K562 (cell line): ENCODE measurements at regions not wholly inside any gene's neighbourhood (a gene's known extent, or its start where the extent isn't known, plus 50 kb on each side); places are given as distances from the start of the nearest gene placed in this dataset.

Source experiments
- CEBPB ChIP-seq: fragments of 450-650 bp; IDR thresholded peaks from 2 replicates; pipeline ENCODE4 v1.6.1; 2016; ENCODE audit warnings: missing genetic modification characterization, missing compliant biosample characterization
- CTCF ChIP-seq, 3 experiments: IDR thresholded peaks in 2 of 3; conservative IDR thresholded peaks in 1 of 3; 2 replicates each; pipeline ENCODE4 v1.5.1; 2011 to 2012; ENCODE audit warnings: low read length in 3 of 3, mild to moderate bottlenecking in 3 of 3, control low read depth in 2 of 3, improper control_type of control experiment in 1 of 3, inconsistent platforms in 1 of 3, low read depth in 1 of 3, mixed read lengths in 1 of 3, moderate library complexity in 1 of 3; ENCODE audit not compliant: insufficient read depth in 2 of 3
- E2F6 ChIP-seq, 2 experiments: IDR thresholded peaks; 2 replicates each; pipeline ENCODE4 v1.6.1; 2011; ENCODE audit warnings: borderline replicate concordance in 1 of 2, control low read depth in 1 of 2, low read depth in 1 of 2, low read length in 1 of 2, mild to moderate bottlenecking in 1 of 2, mixed read lengths in 1 of 2, moderate library complexity in 1 of 2; ENCODE audit not compliant: insufficient read depth in 1 of 2, insufficient read length in 1 of 2, poor library complexity in 1 of 2, severe bottlenecking in 1 of 2; ENCODE audit errors: extremely low read depth in 1 of 2
- GABPA ChIP-seq: fragments of 200-800 bp; sonication (Bioruptor generic); conservative IDR thresholded peaks from 2 replicates; pipeline ENCODE4 v1.6.1; 2016; ENCODE audit warnings: low read depth, missing genetic modification characterization, missing compliant biosample characterization
- NFATC3 ChIP-seq: fragments of 450-650 bp; IDR thresholded peaks from 2 replicates; pipeline ENCODE4 v1.6.1; 2017; ENCODE audit warnings: mild to moderate bottlenecking
- NR4A1 ChIP-seq, 2 experiments: fragments of 250-450 bp in 1 of 2; fragments of 450-650 bp in 1 of 2; sonication (Bioruptor Pico) in 1 of 2; IDR thresholded peaks; 2 replicates each; pipeline versions ENCODE4 v1.4.0 to v1.6.1; 2016 to 2020; ENCODE audit warnings: mild to moderate bottlenecking in 2 of 2, missing compliant biosample characterization in 1 of 2, missing genetic modification characterization in 1 of 2, moderate library complexity in 1 of 2
- PHB2 ChIP-seq: fragments of 450-650 bp; IDR thresholded peaks from 2 replicates; pipeline ENCODE4 v1.6.1; 2017; ENCODE audit warnings: low read depth
- POLR2A ChIP-seq: fragments of 450-650 bp; conservative IDR thresholded peaks from 2 replicates; pipeline ENCODE4 v1.6.1; 2016
- POU5F1 ChIP-seq: fragments of 150-350 bp; IDR thresholded peaks from 2 replicates; pipeline ENCODE4 v1.6.1; 2014; ENCODE audit warnings: borderline replicate concordance, low read length, low read depth, mild to moderate bottlenecking; ENCODE audit not compliant: partially characterized antibody
- SFPQ ChIP-seq: fragments of 200-400 bp; formaldehyde crosslinking; IDR thresholded peaks from 2 replicates; pipeline ENCODE4 v1.6.1; 2017; ENCODE audit warnings: mild to moderate bottlenecking, low read depth, low read length, moderate library complexity
- ZBED1 ChIP-seq: IDR thresholded peaks from 2 replicates; pipeline ENCODE4 v1.6.1; 2014
- ZNF24 ChIP-seq: fragments of 450-650 bp; IDR thresholded peaks from 2 replicates; pipeline ENCODE4 v1.6.1; 2016

GRCh38 chr11:81432333-81432732 lies 1301.3 kb downstream of the FAM181B start:
- no peak for TF ChIP-seq PHB2
- no peak for TF ChIP-seq GABPA (tag)
- no peak for TF ChIP-seq ZBED1
- no peak for TF ChIP-seq POLR2A
- no peak for TF ChIP-seq E2F6 (IDR thresholded peaks at IDR 0.05; ENCODE audit: borderline replicate concordance in 1 of 2, extremely low read depth in 1 of 2, insufficient read depth in 1 of 2, insufficient read length in 1 of 2, low read depth in 1 of 2, low read length in 1 of 2, poor library complexity in 1 of 2, severe bottlenecking in 1 of 2)
- no peak for TF ChIP-seq ZNF24
- TF ChIP-seq POU5F1 = no peak
- TF ChIP-seq CTCF (IDR thresholded peaks at IDR 0.05 in 2 of 3, conservative IDR thresholded peaks at IDR 0.05 in 1 of 3; ENCODE audit: insufficient read depth in 2 of 3, low read depth in 1 of 3, low read length in 3 of 3) = no peak
- no peak for TF ChIP-seq CEBPB
- no peak for TF ChIP-seq NR4A1 (CRISPR knock-in tag; IDR thresholded peaks at IDR 0.05)
- TF ChIP-seq NR4A1 (tag; IDR thresholded peaks at IDR 0.05) = no peak
- no peak for TF ChIP-seq NFATC3
- TF ChIP-seq SFPQ = no peak
